ENCODE measurements at regions not wholly inside any gene's neighbourhood (a gene's known extent, or its start where the extent isn't known, plus 50 kb on each side); places are given as distances from the start of the nearest gene placed in this dataset.

DNA sequence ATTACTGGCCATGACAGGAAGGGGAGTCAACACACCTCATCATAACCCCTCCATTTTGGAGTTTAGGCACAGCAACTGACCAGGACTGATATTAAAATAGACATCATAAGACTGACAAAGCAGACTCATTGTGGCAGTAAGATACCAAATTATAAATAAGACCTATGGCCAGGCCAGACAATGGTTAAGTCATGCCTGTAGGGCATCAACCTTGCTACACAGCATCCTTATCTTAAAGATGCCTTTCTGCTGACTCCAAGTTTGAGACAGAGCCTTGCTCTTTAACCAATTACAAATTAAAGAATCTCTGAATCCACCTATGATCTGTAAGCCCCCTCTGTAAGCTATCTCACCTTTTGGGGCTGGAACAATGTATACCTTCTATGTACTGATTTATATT, 65.5 kb downstream of the VCX2 start:
- no peaks in the 10 kb centered on the region for H3K4me1 ChIP-seq (ENCODE audit: control insufficient read depth, insufficient read depth, low read length)
- TF ChIP-seq, protein P1, sequence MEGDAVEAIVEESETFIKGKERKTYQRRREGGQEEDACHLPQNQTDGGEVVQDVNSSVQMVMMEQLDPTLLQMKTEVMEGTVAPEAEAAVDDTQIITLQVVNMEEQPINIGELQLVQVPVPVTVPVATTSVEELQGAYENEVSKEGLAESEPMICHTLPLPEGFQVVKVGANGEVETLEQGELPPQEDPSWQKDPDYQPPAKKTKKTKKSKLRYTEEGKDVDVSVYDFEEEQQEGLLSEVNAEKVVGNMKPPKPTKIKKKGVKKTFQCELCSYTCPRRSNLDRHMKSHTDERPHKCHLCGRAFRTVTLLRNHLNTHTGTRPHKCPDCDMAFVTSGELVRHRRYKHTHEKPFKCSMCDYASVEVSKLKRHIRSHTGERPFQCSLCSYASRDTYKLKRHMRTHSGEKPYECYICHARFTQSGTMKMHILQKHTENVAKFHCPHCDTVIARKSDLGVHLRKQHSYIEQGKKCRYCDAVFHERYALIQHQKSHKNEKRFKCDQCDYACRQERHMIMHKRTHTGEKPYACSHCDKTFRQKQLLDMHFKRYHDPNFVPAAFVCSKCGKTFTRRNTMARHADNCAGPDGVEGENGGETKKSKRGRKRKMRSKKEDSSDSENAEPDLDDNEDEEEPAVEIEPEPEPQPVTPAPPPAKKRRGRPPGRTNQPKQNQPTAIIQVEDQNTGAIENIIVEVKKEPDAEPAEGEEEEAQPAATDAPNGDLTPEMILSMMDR (IDR thresholded peaks at IDR 0.05) = no peak
- no peaks in the 10 kb centered on the region for H3K36me3 ChIP-seq (ENCODE audit: control insufficient read depth, insufficient read depth, low read length)
- intact Hi-C loops (cut with micrococcal nuclease) = no loop called here
- no peak overlapping the region for H3K4me3 ChIP-seq (ENCODE audit: low read length)
- peaks cover 0 to 7% of the 10 kb centered on the region in 2 donors for H3K9me3 Mint-ChIP-seq
- no peak overlapping the region for H3K27ac ChIP-seq (ENCODE audit: low read length)
- no peaks in the 10 kb centered on the region for H3K9me3 ChIP-seq (ENCODE audit: control insufficient read depth, insufficient read depth, low read length)
- H3K27me3 ChIP-seq (ENCODE audit: control insufficient read depth, insufficient read depth, low read length) = no peaks in the 10 kb centered on the region
- H3K27me3 Mint-ChIP-seq (ENCODE audit: low read depth in 2 of 2) = no peaks in the 10 kb centered on the region
- no peak overlapping the region for H3K27ac Mint-ChIP-seq
- ATAC-seq (no peak), DNase-seq (no peak)
- H3K4me3 Mint-ChIP-seq = no peak overlapping the region
- H3K36me3 Mint-ChIP-seq = no peaks in the 10 kb centered on the region
- peaks cover under 1% of the 10 kb centered on the region in 2 donors for H3K4me1 Mint-ChIP-seq

GRCh38 chrX:8103655-8104054, 67.4 kb downstream of the VCX2 start:
- WGBS (ENCODE audit: insufficient coverage) = no CpG with 5 or more reads among the region's 6 CpGs
- TF ChIP-seq, protein P1 (IDR thresholded peaks at IDR 0.05) = no peak
- no peak for ATAC-seq

GRCh38 chrX:8091510-8091909, 79.6 kb downstream of the VCX2 start:
- no peak overlapping the region for H3K27ac Mint-ChIP-seq
- H3K4me3 Mint-ChIP-seq = no peak overlapping the region
- intact Hi-C loops (cut with micrococcal nuclease) = no loop called here
- DNase-seq (no peak), ATAC-seq (no peak)
- no peaks in the 10 kb centered on the region for H3K27me3 Mint-ChIP-seq (ENCODE audit: low read depth in 2 of 2)
- TF ChIP-seq, protein P1 (IDR thresholded peaks at IDR 0.05) = no peak
- no peaks in the 10 kb centered on the region for H3K4me1 Mint-ChIP-seq
- no peaks in the 10 kb centered on the region for H3K9me3 Mint-ChIP-seq
- H3K27me3 ChIP-seq (ENCODE audit: control insufficient read depth, insufficient read depth, low read length) = no peaks in the 10 kb centered on the region
- H3K27ac ChIP-seq (ENCODE audit: low read length) = no peak overlapping the region
- H3K36me3 Mint-ChIP-seq = no peaks in the 10 kb centered on the region
- no peak overlapping the region for H3K4me3 ChIP-seq (ENCODE audit: low read length)
- no peaks in the 10 kb centered on the region for H3K9me3 ChIP-seq (ENCODE audit: control insufficient read depth, insufficient read depth, low read length)
- no CpG with 5 or more reads among the region's 6 CpGs for WGBS (ENCODE audit: insufficient coverage)
- H3K4me1 ChIP-seq (ENCODE audit: control insufficient read depth, insufficient read depth, low read length) = no peaks in the 10 kb centered on the region
- H3K36me3 ChIP-seq (ENCODE audit: control insufficient read depth, insufficient read depth, low read length) = no peaks in the 10 kb centered on the region

More at GRCh38 chrX:8103655-8104054, 67.4 kb downstream of the VCX2 start:
- Mint-ChIP-seq H3K4me1 (peaks cover 6% of the 10 kb centered on the region in 2 donors), H3K36me3 (no peaks in the 10 kb centered on the region), H3K9me3 (peaks cover 0 to 3% of the 10 kb centered on the region in 2 donors), H3K27ac (no peak overlapping the region), H3K27me3 (ENCODE audit: low read depth in 2 of 2) (no peaks in the 10 kb centered on the region), H3K4me3 (no peak overlapping the region)
- Histone ChIP-seq H3K27ac (ENCODE audit: low read length) (no peak overlapping the region), H3K4me3 (ENCODE audit: low read length) (no peak overlapping the region), H3K27me3 (ENCODE audit: control insufficient read depth, insufficient read depth, low read length) (no peaks in the 10 kb centered on the region), H3K36me3 (ENCODE audit: control insufficient read depth, insufficient read depth, low read length) (no peaks in the 10 kb centered on the region), H3K4me1 (ENCODE audit: control insufficient read depth, insufficient read depth, low read length) (no peaks in the 10 kb centered on the region), H3K9me3 (ENCODE audit: control insufficient read depth, insufficient read depth, low read length) (no peaks in the 10 kb centered on the region)
- no peak for DNase-seq
- intact Hi-C loops (cut with micrococcal nuclease) = no loop called here

- H3K9me3 ChIP-seq (ENCODE audit: control insufficient read depth, insufficient read depth, low read length) = no peaks in the 10 kb centered on the region
- intact Hi-C loops (cut with micrococcal nuclease) = no loop called here
- Mint-ChIP-seq H3K4me1 (no peaks in the 10 kb centered on the region), H3K27me3 (ENCODE audit: low read depth in 2 of 2) (no peaks in the 10 kb centered on the region), H3K4me3 (no peak overlapping the region), H3K9me3 (no peaks in the 10 kb centered on the region), H3K27ac (no peak overlapping the region), H3K36me3 (no peaks in the 10 kb centered on the region)
- WGBS (ENCODE audit: insufficient coverage) = no CpG with 5 or more reads among the region's 3 CpGs
- DNase-seq (no peak), ATAC-seq (no peak)
- TF ChIP-seq, protein P1 (IDR thresholded peaks at IDR 0.05) = no peak
- no peak overlapping the region for H3K4me3 ChIP-seq (ENCODE audit: low read length)
- H3K27ac ChIP-seq (ENCODE audit: low read length) = no peak overlapping the region
- no peaks in the 10 kb centered on the region for H3K4me1 ChIP-seq (ENCODE audit: control insufficient read depth, insufficient read depth, low read length)
- no peaks in the 10 kb centered on the region for H3K27me3 ChIP-seq (ENCODE audit: control insufficient read depth, insufficient read depth, low read length)
- H3K36me3 ChIP-seq (ENCODE audit: control insufficient read depth, insufficient read depth, low read length) = no peaks in the 10 kb centered on the region
Observed at GRCh38 chrX:8090906-8091305, 80.2 kb downstream of the VCX2 start.
